NCI-H2107 treated with DMSO at 0.1 percent for 48 hours (cell line): ENCODE measurements at regions not wholly inside any gene's neighbourhood (a gene's known extent, or its start where the extent isn't known, plus 50 kb on each side); places are given as distances from the start of the nearest gene placed in this dataset.
"Not testable (repeated sequence)": the region's sequence is repeated elsewhere in the genome, so short reads cannot be mapped to it uniquely, and the experiment has no call there.

Source experiments
- DNase-seq: peaks from one replicate; lab custom pipeline; 2025; ENCODE audit not compliant: unreplicated experiment; lab: John Stamatoyannopoulos, UW

GRCh38 chr17:16844669-16845068, 127.2 kb downstream of the TNFRSF13B start:
- not testable (repeated sequence) for DNase-seq

- DNase-seq: not testable (repeated sequence)
These were observed 128.4 kb downstream of the TNFRSF13B start for GRCh38 chr17:16843511-16843910.

GRCh38 chr17:16842346-16842745, 129.6 kb downstream of the TNFRSF13B start:
- DNase-seq: not testable (repeated sequence)

- DNase-seq: not testable (repeated sequence)
These were observed 130.0 kb downstream of the TNFRSF13B start for GRCh38 chr17:16841896-16842295.

- not testable (repeated sequence) for DNase-seq
These were observed 131.7 kb downstream of the TNFRSF13B start for GRCh38 chr17:16840219-16840618.

GRCh38 chr17:16839242-16840175, 132.4 kb downstream of the TNFRSF13B start:
- DNase-seq: not testable (repeated sequence)

GRCh38 chr17:16838795-16839194, 133.1 kb downstream of the TNFRSF13B start:
- not testable (repeated sequence) for DNase-seq

- DNase-seq: not testable (repeated sequence)
These were observed 133.6 kb downstream of the TNFRSF13B start for GRCh38 chr17:16838287-16838686.

GRCh38 chr17:16837468-16838266, 134.3 kb downstream of the TNFRSF13B start:
- DNase-seq: not testable (repeated sequence)

- DNase-seq: not testable (repeated sequence)
These were observed 135.5 kb downstream of the TNFRSF13B start for GRCh38 chr17:16836315-16836915.

GRCh38 chr17:16833517-16833916, 138.4 kb downstream of the TNFRSF13B start:
- not testable (repeated sequence) for DNase-seq

- not testable (repeated sequence) for DNase-seq
These were observed 139.1 kb downstream of the TNFRSF13B start for GRCh38 chr17:16832853-16833252.

GRCh38 chr17:16832206-16832605, 139.7 kb downstream of the TNFRSF13B start:
- not testable (repeated sequence) for DNase-seq

GRCh38 chr17:16830770-16831169, 140.7 kb downstream of the CCDC144A start:
- DNase-seq: not testable (repeated sequence)

GRCh38 chr17:16830219-16830618, 140.2 kb downstream of the CCDC144A start:
- not testable (repeated sequence) for DNase-seq
